Breast epithelium (tissue), 3 donors: ENCODE measurements at regions not wholly inside any gene's neighbourhood (a gene's known extent, or its start where the extent isn't known, plus 50 kb on each side); places are given as distances from the start of the nearest gene placed in this dataset.

Experiments used
- CTCF ChIP-seq, 3 donors: fragments of 450-650 bp; IDR thresholded peaks; one replicate each; pipeline ENCODE4 v1.5.1; 2016 to 2017; ENCODE audit warnings: antibody characterized with exemption in 3 of 3, mild to moderate bottlenecking in 3 of 3, moderate library complexity in 3 of 3
- POLR2A ChIP-seq: fragments of 450-650 bp; IDR thresholded peaks from one replicate; pipeline ENCODE4 v1.6.1; 2016; ENCODE audit warnings: antibody characterized with exemption, mild to moderate bottlenecking, moderate library complexity

- TF ChIP-seq CTCF (IDR thresholded peaks at IDR 0.05) (no peak), POLR2A (no peak)
These were observed 355.7 kb upstream of the CDH8 start for GRCh38 chr16:62391940-62392339.
